ENCODE measurements at regions not wholly inside any gene's neighbourhood (a gene's known extent, or its start where the extent isn't known, plus 50 kb on each side); places are given as distances from the start of the nearest gene placed in this dataset.

GRCh38 chr4:114173968-114174367, 194.5 kb upstream of the ARSJ start:
- no peak for DNase-seq
- WGBS, 2 donors, result 65 to 81% methylated on average over 3 of the region's 3 CpGs
- H3K4me1 ChIP-seq, result no peaks in the 10 kb centered on the region
- no peaks in the 10 kb centered on the region for H3K9me3 ChIP-seq
- no peak overlapping the region for H3K27ac ChIP-seq
- TF ChIP-seq POLR2A (IDR thresholded peaks at IDR 0.05), result no peak
- TF ChIP-seq CTCF (IDR thresholded peaks at IDR 0.05), result no peak
- no peaks in the 10 kb centered on the region for H3K36me3 ChIP-seq
- H3K4me3 ChIP-seq, result no peak overlapping the region
- intact Hi-C loops (cut with DNase I), result no loop called here
- no peaks in the 10 kb centered on the region for H3K27me3 ChIP-seq

- intact Hi-C loops (cut with DNase I), result no loop called here
- Histone ChIP-seq H3K36me3 (no peaks in the 10 kb centered on the region), H3K4me1 (no peaks in the 10 kb centered on the region), H3K27ac (no peak overlapping the region), H3K27me3 (no peaks in the 10 kb centered on the region), H3K4me3 (no peak overlapping the region), H3K9me3 (no peaks in the 10 kb centered on the region)
- TF ChIP-seq POLR2A (IDR thresholded peaks at IDR 0.05) (no peak), CTCF (IDR thresholded peaks at IDR 0.05) (no peak)
- WGBS, 2 donors, result 83 to 95% methylated on average over 2 of the region's 2 CpGs
- no peak for DNase-seq
Measured at GRCh38 chr4:114177628-114178027, 198.2 kb upstream of the ARSJ start.

GRCh38 chr4:114178392-114178791, 198.9 kb upstream of the ARSJ start:
- TF ChIP-seq POLR2A (IDR thresholded peaks at IDR 0.05) (no peak), CTCF (IDR thresholded peaks at IDR 0.05) (no peak)
- Histone ChIP-seq H3K36me3 (no peaks in the 10 kb centered on the region), H3K9me3 (no peaks in the 10 kb centered on the region), H3K27me3 (no peaks in the 10 kb centered on the region), H3K4me1 (no peaks in the 10 kb centered on the region), H3K27ac (no peak overlapping the region), H3K4me3 (no peak overlapping the region)
- WGBS, 2 donors, result 15 to 26% methylated on average over 1 of the region's 1 CpG
- no peak for DNase-seq
- intact Hi-C loops (cut with DNase I), result no loop called here

- no peak overlapping the region for H3K4me3 ChIP-seq
- no peaks in the 10 kb centered on the region for H3K36me3 ChIP-seq
- no peak overlapping the region for H3K27ac ChIP-seq
- no peak for DNase-seq
- H3K4me1 ChIP-seq, result no peaks in the 10 kb centered on the region
- TF ChIP-seq POLR2A (IDR thresholded peaks at IDR 0.05) (no peak), CTCF (IDR thresholded peaks at IDR 0.05) (peak in 3 of 6 experiments; percentile 16 to 30 (median 22))
- 37 to 42% methylated on average over 5 to 6 of the region's 6 CpGs for WGBS, 2 donors
- no peaks in the 10 kb centered on the region for H3K9me3 ChIP-seq
- intact Hi-C loops (cut with DNase I), result no loop called here
- H3K27me3 ChIP-seq, result no peaks in the 10 kb centered on the region
Measured at GRCh38 chr4:114180481-114180880, 201.0 kb upstream of the ARSJ start.

- DNase-seq, result no peak
- WGBS, 2 donors, result 81 to 85% methylated on average over 3 of the region's 3 CpGs
- H3K9me3 ChIP-seq, result no peaks in the 10 kb centered on the region
- no peak overlapping the region for H3K27ac ChIP-seq
- TF ChIP-seq POLR2A (IDR thresholded peaks at IDR 0.05) (no peak), CTCF (IDR thresholded peaks at IDR 0.05) (no peak)
- H3K36me3 ChIP-seq, result no peaks in the 10 kb centered on the region
- no peak overlapping the region for H3K4me3 ChIP-seq
- no peaks in the 10 kb centered on the region for H3K27me3 ChIP-seq
- intact Hi-C loops (cut with DNase I), result no loop called here
- H3K4me1 ChIP-seq, result no peaks in the 10 kb centered on the region
Measured at GRCh38 chr4:114184901-114185300, 205.5 kb upstream of the ARSJ start.

Measured in esophagus squamous epithelium (tissue), 5 donors.